H1 (cell line): ENCODE measurements at regions not wholly inside any gene's neighbourhood (a gene's known extent, or its start where the extent isn't known, plus 50 kb on each side); places are given as distances from the start of the nearest gene placed in this dataset.

Source experiments
- CTCF ChIA-PET: fragments of 300-600 bp; sonication (Branson Sonifier 250); formaldehyde crosslinking; loops from one replicate; lab custom pipeline; 2021; ENCODE audit not compliant: partially characterized antibody; lab: Charles Lee
- POLR2A ChIA-PET: fragments of 300-600 bp; sonication (Branson Sonifier 250); formaldehyde crosslinking; loops from one replicate; lab custom pipeline; 2021; ENCODE audit warnings: inconsistent platforms; ENCODE audit not compliant: partially characterized antibody; lab: Charles Lee
- DNase-seq, 2 experiments: peaks; one replicate each; pipeline versions ENCODE4 v3.0.0 to v3.0.0-alpha.2; 2010 to 2022; ENCODE audit warnings: low spot score in 2 of 2, low read depth in 1 of 2, mixed read lengths in 1 of 2
- FAIRE-seq: peaks from 2 replicates; lab custom pipeline; 2011; peaks lifted over from hg19 to GRCh38; lab: Jason Lieb, UNC
- H2AFZ ChIP-seq: 2 replicates; pipeline ENCODE4 v1.8.1; 2012; ENCODE audit warnings: low read length, inconsistent platforms
- H2AK5ac ChIP-seq: 2 replicates; pipeline ENCODE4 v1.6.1; 2013; ENCODE audit warnings: low read depth, low read length
- H2BK120ac ChIP-seq: replicated peaks from 2 replicates; pipeline ENCODE3; 2013; ENCODE audit warnings: low read depth, low read length, inconsistent platforms
- H2BK12ac ChIP-seq: 2 replicates; pipeline ENCODE4 v1.6.1; 2013; ENCODE audit warnings: low read depth, low read length
- H2BK15ac ChIP-seq: 2 replicates; pipeline ENCODE4 v1.6.1; 2013; ENCODE audit warnings: low read length
- H2BK20ac ChIP-seq: 2 replicates; pipeline ENCODE4 v1.6.1; 2013; ENCODE audit warnings: low read length
- H2BK5ac ChIP-seq: 2 replicates; pipeline ENCODE4 v1.6.1; 2013; ENCODE audit warnings: low read depth, low read length
- H3K14ac ChIP-seq: 2 replicates; pipeline ENCODE4 v1.6.1; 2013; ENCODE audit warnings: inconsistent platforms; ENCODE audit not compliant: insufficient read length
- H3K18ac ChIP-seq: 2 replicates; pipeline ENCODE4 v1.6.1; 2013; ENCODE audit warnings: low read length; ENCODE audit errors: extremely low read depth
- H3K23ac ChIP-seq: 2 replicates; pipeline ENCODE4 v1.6.1; 2013; ENCODE audit warnings: inconsistent platforms; ENCODE audit not compliant: insufficient read length
- H3K23me2 ChIP-seq: 2 replicates; pipeline ENCODE4 v1.6.1; 2013; ENCODE audit warnings: low read depth, low read length
- H3K27ac ChIP-seq: 2 replicates; pipeline ENCODE4 v1.6.1; 2011; ENCODE audit warnings: low read depth, low read length, inconsistent platforms
- H3K27me3 ChIP-seq, 4 experiments: replicated peaks in 1 of 4; 1 replicate in 1 of 4; 2 replicates in 3 of 4; pipeline versions ENCODE4 v1.6.1 to v1.8.1; 2011 to 2013; ENCODE audit warnings: low read length in 3 of 4, mild to moderate bottlenecking in 3 of 4, inconsistent platforms in 2 of 4, mixed read lengths in 2 of 4, moderate library complexity in 1 of 4; ENCODE audit not compliant: control insufficient read depth in 3 of 4, insufficient read depth in 3 of 4; ENCODE audit errors: extremely low read depth in 1 of 4
- H3K36me3 ChIP-seq, 4 experiments: 2 replicates each; pipeline versions ENCODE4 v1.6.1 to v1.8.1; 2011 to 2013; ENCODE audit warnings: mild to moderate bottlenecking in 4 of 4, low read length in 3 of 4, moderate library complexity in 2 of 4, control low read depth in 1 of 4, inconsistent platforms in 1 of 4; ENCODE audit not compliant: insufficient read depth in 4 of 4, control insufficient read depth in 2 of 4
- H3K4ac ChIP-seq: replicated peaks from 2 replicates; pipeline ENCODE3; 2013; ENCODE audit warnings: low read length, low read depth, mixed read lengths, inconsistent platforms; ENCODE audit not compliant: insufficient read length
- H3K4me1 ChIP-seq, 4 experiments: replicated peaks in 1 of 4; 1 replicate in 1 of 4; 2 replicates in 3 of 4; pipeline versions ENCODE4 v1.6.1 to v1.8.1; 2011 to 2013; ENCODE audit warnings: low read length in 3 of 4, inconsistent platforms in 2 of 4, mixed read lengths in 1 of 4; ENCODE audit not compliant: insufficient read depth in 4 of 4, control insufficient read depth in 3 of 4
- H3K4me2 ChIP-seq, 2 experiments: 2 replicates each; pipeline versions ENCODE4 v1.6.1 to v1.8.1; 2011 to 2013; ENCODE audit warnings: low read depth in 2 of 2, low read length in 2 of 2, control low read depth in 1 of 2, inconsistent platforms in 1 of 2, mild to moderate bottlenecking in 1 of 2; ENCODE audit not compliant: insufficient read depth in 1 of 2
- H3K4me3 ChIP-seq, 4 experiments: fragments of 200-600, 300-600 bp in 1 of 4; sonication (generic), shearing (Covaris generic), sonication (Bioruptor Twin) in 1 of 4; 2 replicates each; pipeline versions ENCODE4 v1.5.1 to v1.8.1; 2011 to 2016; ENCODE audit warnings: low read length in 4 of 4, low read depth in 3 of 4, control low read depth in 2 of 4, inconsistent platforms in 2 of 4, mild to moderate bottlenecking in 2 of 4, mixed read lengths in 1 of 4, moderate library complexity in 1 of 4; ENCODE audit not compliant: insufficient read depth in 2 of 4; ENCODE audit errors: extremely low read depth in 1 of 4
- H3K56ac ChIP-seq: replicated peaks from 2 replicates; pipeline ENCODE3; 2013; ENCODE audit warnings: low read depth, mild to moderate bottlenecking, mixed read lengths, low read length, inconsistent platforms; ENCODE audit not compliant: insufficient read length
- H3K79me1 ChIP-seq: 2 replicates; pipeline ENCODE4 v1.6.1; 2013; ENCODE audit warnings: low read depth, low read length, control low read depth
- H3K79me2 ChIP-seq, 2 experiments: 2 replicates each; pipeline versions ENCODE4 v1.6.1 to v1.8.1; 2012 to 2013; ENCODE audit warnings: low read length in 2 of 2, mild to moderate bottlenecking in 2 of 2, inconsistent platforms in 1 of 2; ENCODE audit not compliant: insufficient read depth in 2 of 2, control insufficient read depth in 1 of 2
- H3K9ac ChIP-seq, 4 experiments: replicated peaks in 1 of 4; 1 replicate in 1 of 4; 2 replicates in 3 of 4; pipeline versions ENCODE4 v1.6.1 to v1.8.1; 2011 to 2013; ENCODE audit warnings: low read depth in 3 of 4, low read length in 3 of 4, control low read depth in 2 of 4, mild to moderate bottlenecking in 2 of 4, moderate library complexity in 2 of 4, inconsistent platforms in 1 of 4; ENCODE audit errors: extremely low read depth in 1 of 4
- H3K9me3 ChIP-seq, 2 experiments: 2 replicates each; pipeline versions ENCODE4 v1.6.1 to v1.8.1; 2012 to 2013; ENCODE audit warnings: mild to moderate bottlenecking in 2 of 2, moderate library complexity in 2 of 2, control low read depth in 1 of 2, inconsistent platforms in 1 of 2, low read depth in 1 of 2, low read length in 1 of 2, mixed read lengths in 1 of 2; ENCODE audit not compliant: insufficient read depth in 2 of 2
- H4K20me1 ChIP-seq, 2 experiments: replicated peaks in 1 of 2; 2 replicates each; pipeline versions ENCODE3 to v1.8.1; 2011 to 2013; ENCODE audit warnings: inconsistent platforms in 2 of 2, low read length in 2 of 2, mild to moderate bottlenecking in 1 of 2; ENCODE audit not compliant: insufficient read depth in 2 of 2, control insufficient read depth in 1 of 2
- H4K5ac ChIP-seq: 2 replicates; pipeline ENCODE4 v1.6.1; 2013; ENCODE audit warnings: low read length, low read depth, mixed read lengths, inconsistent platforms; ENCODE audit not compliant: insufficient read length
- H4K8ac ChIP-seq: 2 replicates; pipeline ENCODE4 v1.8.0; 2013; ENCODE audit warnings: mild to moderate bottlenecking, moderate library complexity, low read length, inconsistent platforms; ENCODE audit not compliant: insufficient read depth; ENCODE audit errors: extremely low read depth
- H4K91ac ChIP-seq: replicated peaks from 2 replicates; pipeline ENCODE3; 2013; ENCODE audit warnings: low read length, mixed read lengths, inconsistent platforms; ENCODE audit not compliant: insufficient read length
- ASH2L ChIP-seq: fragments of 200-600, 300-600 bp; sonication (generic); IDR thresholded peaks from one replicate; pipeline ENCODE4 v1.7.1; 2017; ENCODE audit warnings: low read length
- CTBP2 ChIP-seq: IDR thresholded peaks from 2 replicates; pipeline ENCODE4 v1.7.0; 2011; ENCODE audit warnings: borderline replicate concordance, mild to moderate bottlenecking, moderate library complexity, mixed read lengths, low read length; ENCODE audit not compliant: insufficient read depth, insufficient read length
- EP300 ChIP-seq, 2 experiments: IDR thresholded peaks; 1 replicate in 1 of 2; 2 replicates in 1 of 2; pipeline ENCODE4 v1.6.1; 2011 to 2012; ENCODE audit warnings: low read depth in 2 of 2, low read length in 2 of 2, mild to moderate bottlenecking in 2 of 2, borderline replicate concordance in 1 of 2, inconsistent platforms in 1 of 2, moderate library complexity in 1 of 2
- EZH2 ChIP-seq: fragments of 200-600 bp; sonication (generic); IDR thresholded peaks from 2 replicates; pipeline ENCODE4 v1.7.1; 2012; ENCODE audit warnings: low read depth, mild to moderate bottlenecking, moderate library complexity, low read length, inconsistent platforms; ENCODE audit not compliant: severe bottlenecking
- GTF2F1 ChIP-seq: IDR thresholded peaks from 2 replicates; pipeline ENCODE4 v1.6.1; 2012; ENCODE audit warnings: low read depth, low read length, improper control_type of control experiment, borderline replicate concordance
- SAP30 ChIP-seq: fragments of 300-600 bp; sonication (generic); IDR thresholded peaks from 2 replicates; pipeline ENCODE4 v1.7.1; 2012; ENCODE audit warnings: low read length, moderate library complexity, mild to moderate bottlenecking, inconsistent platforms; ENCODE audit not compliant: insufficient read depth, insufficient replicate concordance
- SIN3A ChIP-seq, 2 experiments: IDR thresholded peaks in 1 of 2; conservative IDR thresholded peaks in 1 of 2; 2 replicates each; pipeline ENCODE4 v1.6.1; 2011 to 2012; ENCODE audit warnings: low read length in 2 of 2, improper control_type of control experiment in 1 of 2, low read depth in 1 of 2, mild to moderate bottlenecking in 1 of 2
- WGBS, 2 experiments: shearing (Covaris generic) in 1 of 2; methylation state at CpG; one replicate each; pipeline versions ENCODE4 v1.1.6 to v1.1.7; 2013 to 2015; ENCODE audit warnings: low lambda C conversion rate in 2 of 2, mixed read lengths in 2 of 2, inconsistent platforms in 1 of 2, low coverage in 1 of 2, missing lambda C conversion rate in 1 of 2; ENCODE audit not compliant: insufficient replicate concordance in 2 of 2, insufficient coverage in 1 of 2, insufficient read length in 1 of 2; ENCODE audit errors: extremely low coverage in 1 of 2, missing lambda C conversion rate in 1 of 2; 5-methylcytosine and 5-hydroxymethylcytosine counted together
- TF ChIP-seq, protein P1 (sequence below), 3 experiments: IDR thresholded peaks; 1 replicate in 2 of 3; 2 replicates in 1 of 3; pipeline versions ENCODE4 v1.5.1 to v1.6.1; 2011; ENCODE audit warnings: low read length in 3 of 3, mild to moderate bottlenecking in 3 of 3, inconsistent platforms in 2 of 3, low read depth in 1 of 3, moderate library complexity in 1 of 3; ENCODE audit not compliant: insufficient read depth in 1 of 3; ENCODE audit errors: control extremely low read depth in 1 of 3
- TF ChIP-seq, protein P2 (sequence below): IDR thresholded peaks from 2 replicates; pipeline ENCODE4 v1.6.1; 2012; ENCODE audit warnings: low read length, inconsistent platforms

DNA sequence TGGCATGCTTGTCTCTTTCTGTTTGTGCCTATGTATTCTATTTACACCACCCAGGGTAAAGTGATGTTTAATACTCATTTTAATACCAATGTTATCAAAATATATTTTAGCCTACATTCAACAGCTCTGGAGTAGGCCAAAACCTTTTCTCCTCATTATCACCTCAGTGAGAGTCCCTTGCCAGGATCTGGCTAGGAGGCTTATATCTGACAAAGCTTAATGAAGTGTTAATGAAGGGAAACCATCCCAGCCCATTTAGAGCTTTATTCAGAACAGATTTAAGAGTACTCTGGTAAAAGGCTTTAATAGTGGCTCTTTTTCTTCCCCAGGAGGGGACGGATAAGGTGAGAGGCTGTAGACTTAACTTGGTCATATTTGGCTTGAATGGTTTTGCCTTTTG lies 137.6 kb downstream of the GRIN2B start:
- Histone ChIP-seq H2BK15ac (no peak overlapping the region), H4K5ac (no peak overlapping the region), H3K23ac (no peak overlapping the region), H3K27ac (no peak overlapping the region), H2BK12ac (no peak overlapping the region), H3K9ac (no peak overlapping the region), H4K91ac (no peak overlapping the region), H3K56ac (no peak overlapping the region), H3K18ac (no peak overlapping the region), H3K14ac (no peak overlapping the region), H3K9me3 (no peaks in the 10 kb centered on the region), H2BK20ac (no peak overlapping the region), H3K4me3 (no peak overlapping the region), H3K79me2 (no peaks in the 10 kb centered on the region), H2AFZ (no peak overlapping the region), H4K8ac (no peak overlapping the region), H2BK5ac (no peak overlapping the region), H3K4ac (no peak overlapping the region), H2BK120ac (no peak overlapping the region), H3K23me2 (no peaks in the 10 kb centered on the region), H4K20me1 (no peaks in the 10 kb centered on the region), H3K36me3 (no peaks in the 10 kb centered on the region), H3K79me1 (no peaks in the 10 kb centered on the region), H2AK5ac (no peak overlapping the region), H3K4me1 (no peaks in the 10 kb centered on the region), H3K27me3 (no peaks in the 10 kb centered on the region), H3K4me2 (no peak overlapping the region)
- ChIA-PET POLR2A (no interaction called here), CTCF (interaction anchor here (1.2 to 4.8 kb wide), 4 partner anchors 10 to 139 kb away, joined by 3 to 28 read pairs (median 4); no protein-coding TSS in a partner anchor)
- WGBS, 2 experiments: 76% methylated on average over 1 of the region's 1 CpG; no CpG with 5 or more reads in 1 of the 2 experiments
- DNase-seq (no peak), FAIRE-seq (no peak)
- TF ChIP-seq SIN3A (conservative IDR thresholded peaks at IDR 0.05 in 1 of 2, IDR thresholded peaks at IDR 0.05 in 1 of 2; ENCODE audit: low read depth in 1 of 2, low read length in 2 of 2) (no peak), CTBP2 (no peak), EP300 (IDR thresholded peaks at IDR 0.05; ENCODE audit: borderline replicate concordance in 1 of 2, low read depth in 2 of 2, low read length in 2 of 2) (no peak), EZH2 (no peak), SAP30 (no peak), ASH2L (no peak), GTF2F1 (no peak)
- TF ChIP-seq, protein P1, sequence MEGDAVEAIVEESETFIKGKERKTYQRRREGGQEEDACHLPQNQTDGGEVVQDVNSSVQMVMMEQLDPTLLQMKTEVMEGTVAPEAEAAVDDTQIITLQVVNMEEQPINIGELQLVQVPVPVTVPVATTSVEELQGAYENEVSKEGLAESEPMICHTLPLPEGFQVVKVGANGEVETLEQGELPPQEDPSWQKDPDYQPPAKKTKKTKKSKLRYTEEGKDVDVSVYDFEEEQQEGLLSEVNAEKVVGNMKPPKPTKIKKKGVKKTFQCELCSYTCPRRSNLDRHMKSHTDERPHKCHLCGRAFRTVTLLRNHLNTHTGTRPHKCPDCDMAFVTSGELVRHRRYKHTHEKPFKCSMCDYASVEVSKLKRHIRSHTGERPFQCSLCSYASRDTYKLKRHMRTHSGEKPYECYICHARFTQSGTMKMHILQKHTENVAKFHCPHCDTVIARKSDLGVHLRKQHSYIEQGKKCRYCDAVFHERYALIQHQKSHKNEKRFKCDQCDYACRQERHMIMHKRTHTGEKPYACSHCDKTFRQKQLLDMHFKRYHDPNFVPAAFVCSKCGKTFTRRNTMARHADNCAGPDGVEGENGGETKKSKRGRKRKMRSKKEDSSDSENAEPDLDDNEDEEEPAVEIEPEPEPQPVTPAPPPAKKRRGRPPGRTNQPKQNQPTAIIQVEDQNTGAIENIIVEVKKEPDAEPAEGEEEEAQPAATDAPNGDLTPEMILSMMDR (IDR thresholded peaks at IDR 0.05; ENCODE audit: control extremely low read depth in 1 of 3, insufficient read depth in 1 of 3, low read depth in 1 of 3, low read length in 3 of 3): no peak
- TF ChIP-seq, protein P2, sequence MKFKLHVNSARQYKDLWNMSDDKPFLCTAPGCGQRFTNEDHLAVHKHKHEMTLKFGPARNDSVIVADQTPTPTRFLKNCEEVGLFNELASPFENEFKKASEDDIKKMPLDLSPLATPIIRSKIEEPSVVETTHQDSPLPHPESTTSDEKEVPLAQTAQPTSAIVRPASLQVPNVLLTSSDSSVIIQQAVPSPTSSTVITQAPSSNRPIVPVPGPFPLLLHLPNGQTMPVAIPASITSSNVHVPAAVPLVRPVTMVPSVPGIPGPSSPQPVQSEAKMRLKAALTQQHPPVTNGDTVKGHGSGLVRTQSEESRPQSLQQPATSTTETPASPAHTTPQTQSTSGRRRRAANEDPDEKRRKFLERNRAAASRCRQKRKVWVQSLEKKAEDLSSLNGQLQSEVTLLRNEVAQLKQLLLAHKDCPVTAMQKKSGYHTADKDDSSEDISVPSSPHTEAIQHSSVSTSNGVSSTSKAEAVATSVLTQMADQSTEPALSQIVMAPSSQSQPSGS: no peak
